ENCODE measurements at regions not wholly inside any gene's neighbourhood (a gene's known extent, or its start where the extent isn't known, plus 50 kb on each side); places are given as distances from the start of the nearest gene placed in this dataset.
A peak's percentile ranks its signal among the peaks of the same experiment; 100 is the strongest.

DNA sequence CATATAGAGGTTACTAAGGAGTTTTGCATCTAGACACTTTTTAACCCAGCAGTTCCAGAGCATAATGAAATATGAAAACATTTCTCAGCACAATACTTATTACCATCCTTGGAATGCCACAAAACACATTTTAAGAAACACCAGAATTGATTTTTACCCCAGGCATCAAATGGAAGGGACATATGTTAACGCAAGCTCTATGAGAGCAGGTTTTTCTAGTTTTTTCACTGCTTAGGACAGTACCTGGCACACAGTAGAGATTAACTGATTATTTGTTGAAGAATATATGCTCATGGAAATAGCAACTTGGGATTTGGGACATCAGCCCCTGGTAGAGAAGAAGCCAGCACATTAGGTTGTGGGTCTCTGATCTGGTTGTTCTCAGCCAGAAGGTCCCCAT is 67.0 kb upstream of the ARID5B start:
- Histone ChIP-seq H3K36me3 (ENCODE audit: low read length) (no peaks in the 10 kb centered on the region), H3K27me3 (ENCODE audit: low read length) (no peaks in the 10 kb centered on the region), H3K9me2 (replicated peaks; ENCODE audit: insufficient read depth, low read length) (no peaks in the 10 kb centered on the region), H3K9me3 (ENCODE audit: insufficient read depth, low read length) (no peaks in the 10 kb centered on the region), H3K9ac (ENCODE audit: low read length) (no peak overlapping the region), H4K20me1 (ENCODE audit: low read depth, low read length) (no peaks in the 10 kb centered on the region), H3F3A (ENCODE audit: insufficient read depth) (no peaks in the 10 kb centered on the region), H2AFZ (ENCODE audit: low read depth, low read length, severe bottlenecking) (peak overlapping the region; percentile 63), H3K4me2 (ENCODE audit: low read depth, low read length, poor library complexity, severe bottlenecking) (no peak overlapping the region), H3K79me2 (ENCODE audit: insufficient read depth, low read length) (no peaks in the 10 kb centered on the region), H3K4me3 (ENCODE audit: insufficient read depth, low read length, poor library complexity, severe bottlenecking) (no peak overlapping the region), H3K27ac (ENCODE audit: low read depth, low read length) (no peak overlapping the region)
- no peak for TF ChIP-seq EZH2phosphoT487 (conservative IDR thresholded peaks at IDR 0.05; ENCODE audit: low read length)
- TF ChIP-seq, protein P1, sequence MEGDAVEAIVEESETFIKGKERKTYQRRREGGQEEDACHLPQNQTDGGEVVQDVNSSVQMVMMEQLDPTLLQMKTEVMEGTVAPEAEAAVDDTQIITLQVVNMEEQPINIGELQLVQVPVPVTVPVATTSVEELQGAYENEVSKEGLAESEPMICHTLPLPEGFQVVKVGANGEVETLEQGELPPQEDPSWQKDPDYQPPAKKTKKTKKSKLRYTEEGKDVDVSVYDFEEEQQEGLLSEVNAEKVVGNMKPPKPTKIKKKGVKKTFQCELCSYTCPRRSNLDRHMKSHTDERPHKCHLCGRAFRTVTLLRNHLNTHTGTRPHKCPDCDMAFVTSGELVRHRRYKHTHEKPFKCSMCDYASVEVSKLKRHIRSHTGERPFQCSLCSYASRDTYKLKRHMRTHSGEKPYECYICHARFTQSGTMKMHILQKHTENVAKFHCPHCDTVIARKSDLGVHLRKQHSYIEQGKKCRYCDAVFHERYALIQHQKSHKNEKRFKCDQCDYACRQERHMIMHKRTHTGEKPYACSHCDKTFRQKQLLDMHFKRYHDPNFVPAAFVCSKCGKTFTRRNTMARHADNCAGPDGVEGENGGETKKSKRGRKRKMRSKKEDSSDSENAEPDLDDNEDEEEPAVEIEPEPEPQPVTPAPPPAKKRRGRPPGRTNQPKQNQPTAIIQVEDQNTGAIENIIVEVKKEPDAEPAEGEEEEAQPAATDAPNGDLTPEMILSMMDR (IDR thresholded peaks at IDR 0.05; ENCODE audit: insufficient read depth, low read length, poor library complexity, severe bottlenecking) = no peak

DNA sequence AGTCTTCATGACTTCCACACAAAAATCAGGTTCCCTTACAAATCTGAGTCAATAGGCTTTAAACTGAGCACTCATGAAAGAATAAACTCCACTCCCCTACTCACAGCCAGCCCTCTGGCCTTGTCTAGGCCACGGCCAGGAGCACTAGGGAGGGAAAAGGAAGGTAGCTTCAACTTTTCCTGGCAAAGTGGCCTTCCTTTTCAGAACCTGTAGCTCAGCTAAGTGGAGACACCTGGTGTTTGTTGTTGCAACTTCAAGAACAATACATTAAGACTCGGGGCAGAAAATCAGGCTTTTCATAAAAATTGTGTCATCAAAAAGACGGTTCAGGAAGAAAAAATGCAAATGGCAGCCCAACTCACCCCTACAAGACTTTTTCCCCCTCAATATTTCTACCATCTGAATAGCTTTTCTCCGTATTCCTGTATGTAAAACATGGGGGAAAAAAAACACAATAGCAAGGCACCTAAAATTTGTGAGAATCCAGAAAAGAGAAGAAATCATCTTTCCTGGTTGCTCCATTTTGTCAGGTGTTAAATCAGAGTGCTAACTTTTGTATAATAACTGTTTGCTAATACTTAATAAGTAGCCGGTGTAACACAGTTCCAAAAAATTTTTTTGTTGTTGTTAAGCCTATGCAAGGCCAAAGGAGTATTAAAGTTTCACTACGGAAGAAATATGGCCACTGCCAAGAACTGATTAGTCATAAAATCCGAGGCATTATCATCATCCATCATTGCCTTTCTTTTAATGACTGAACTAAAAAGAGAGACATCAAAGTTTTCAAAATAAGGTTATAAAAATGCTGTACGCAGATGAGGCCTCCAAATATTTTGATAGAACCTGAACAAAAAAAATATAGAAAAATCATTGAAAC is 66.2 kb upstream of the ARID5B start:
- no peaks in the 10 kb centered on the region for H3K9me3 ChIP-seq (ENCODE audit: insufficient read depth, low read length)
- no peak overlapping the region for H3K27ac ChIP-seq (ENCODE audit: low read depth, low read length)
- H3K36me3 ChIP-seq (ENCODE audit: low read length) = no peaks in the 10 kb centered on the region
- no peaks in the 10 kb centered on the region for H3K9me2 ChIP-seq (replicated peaks; ENCODE audit: insufficient read depth, low read length)
- H3K27me3 ChIP-seq (ENCODE audit: low read length) = no peaks in the 10 kb centered on the region
- no peaks in the 10 kb centered on the region for H4K20me1 ChIP-seq (ENCODE audit: low read depth, low read length)
- H3F3A ChIP-seq (ENCODE audit: insufficient read depth) = no peaks in the 10 kb centered on the region
- H3K9ac ChIP-seq (ENCODE audit: low read length) = no peak overlapping the region
- H3K4me3 ChIP-seq (ENCODE audit: insufficient read depth, low read length, poor library complexity, severe bottlenecking) = no peak overlapping the region
- TF ChIP-seq, protein P1 (IDR thresholded peaks at IDR 0.05; ENCODE audit: insufficient read depth, low read length, poor library complexity, severe bottlenecking) = peak; percentile 40
- no peak for TF ChIP-seq EZH2phosphoT487 (conservative IDR thresholded peaks at IDR 0.05; ENCODE audit: low read length)
- peak overlapping the region; percentile 63 for H2AFZ ChIP-seq (ENCODE audit: low read depth, low read length, severe bottlenecking)
- no peaks in the 10 kb centered on the region for H3K79me2 ChIP-seq (ENCODE audit: insufficient read depth, low read length)
- no peak overlapping the region for H3K4me2 ChIP-seq (ENCODE audit: low read depth, low read length, poor library complexity, severe bottlenecking)

DNA sequence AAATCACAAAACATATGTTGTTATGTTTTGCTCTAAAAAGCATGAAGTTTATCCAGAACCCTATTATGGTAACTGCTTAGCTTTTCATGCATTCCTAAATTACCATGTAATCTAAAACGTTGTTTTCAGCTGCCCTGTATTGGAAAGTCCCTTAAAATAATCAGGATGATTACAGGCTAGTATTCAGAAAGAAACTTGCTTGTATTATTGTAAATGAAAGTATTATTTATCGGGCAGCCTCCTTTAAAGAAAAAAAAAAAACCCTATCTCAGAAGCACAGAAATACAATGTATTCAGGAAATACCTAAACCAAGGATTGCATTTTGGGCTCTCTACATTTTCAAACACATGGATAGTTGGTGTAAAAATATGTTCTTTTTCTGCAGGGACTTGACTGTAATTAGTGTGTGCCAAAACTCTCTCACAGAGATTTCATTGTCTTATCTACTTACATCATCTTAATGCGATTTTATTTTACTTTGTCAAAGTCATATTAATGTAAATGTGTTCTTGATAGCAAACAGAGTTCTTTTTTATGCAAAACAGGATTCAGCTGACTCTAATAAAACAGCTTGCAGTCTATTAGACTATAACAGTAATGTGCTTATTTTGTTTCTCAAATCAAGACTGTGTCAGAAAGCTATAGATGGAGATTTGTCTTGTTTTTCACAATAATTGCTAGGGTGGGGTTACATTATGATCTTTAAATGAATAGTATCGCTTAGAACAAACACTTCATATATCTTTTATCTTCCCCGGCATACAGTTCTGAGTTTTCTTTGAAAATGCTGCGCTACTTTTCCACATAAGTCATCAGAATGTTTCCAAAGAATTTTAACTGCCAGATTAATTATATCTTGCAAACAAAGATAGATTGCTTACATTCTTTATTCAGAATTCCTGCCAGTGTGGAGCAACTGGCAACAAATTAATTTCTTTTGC is 65.3 kb upstream of the ARID5B start:
- Histone ChIP-seq H3K4me3 (ENCODE audit: insufficient read depth, low read length, poor library complexity, severe bottlenecking) (no peak overlapping the region), H3K9ac (ENCODE audit: low read length) (no peak overlapping the region), H3K79me2 (ENCODE audit: insufficient read depth, low read length) (no peaks in the 10 kb centered on the region), H3K27me3 (ENCODE audit: low read length) (no peaks in the 10 kb centered on the region), H3K27ac (ENCODE audit: low read depth, low read length) (no peak overlapping the region), H2AFZ (ENCODE audit: low read depth, low read length, severe bottlenecking) (no peak overlapping the region), H4K20me1 (ENCODE audit: low read depth, low read length) (no peaks in the 10 kb centered on the region), H3K4me2 (ENCODE audit: low read depth, low read length, poor library complexity, severe bottlenecking) (no peak overlapping the region), H3K9me2 (replicated peaks; ENCODE audit: insufficient read depth, low read length) (no peaks in the 10 kb centered on the region), H3K36me3 (ENCODE audit: low read length) (no peaks in the 10 kb centered on the region), H3K9me3 (ENCODE audit: insufficient read depth, low read length) (no peaks in the 10 kb centered on the region), H3F3A (ENCODE audit: insufficient read depth) (no peaks in the 10 kb centered on the region)
- TF ChIP-seq, protein P1 (IDR thresholded peaks at IDR 0.05; ENCODE audit: insufficient read depth, low read length, poor library complexity, severe bottlenecking) = no peak
- no peak for TF ChIP-seq EZH2phosphoT487 (conservative IDR thresholded peaks at IDR 0.05; ENCODE audit: low read length)
